ENCODE measurements at regions not wholly inside any gene's neighbourhood (a gene's known extent, or its start where the extent isn't known, plus 50 kb on each side); places are given as distances from the start of the nearest gene placed in this dataset.

DNA sequence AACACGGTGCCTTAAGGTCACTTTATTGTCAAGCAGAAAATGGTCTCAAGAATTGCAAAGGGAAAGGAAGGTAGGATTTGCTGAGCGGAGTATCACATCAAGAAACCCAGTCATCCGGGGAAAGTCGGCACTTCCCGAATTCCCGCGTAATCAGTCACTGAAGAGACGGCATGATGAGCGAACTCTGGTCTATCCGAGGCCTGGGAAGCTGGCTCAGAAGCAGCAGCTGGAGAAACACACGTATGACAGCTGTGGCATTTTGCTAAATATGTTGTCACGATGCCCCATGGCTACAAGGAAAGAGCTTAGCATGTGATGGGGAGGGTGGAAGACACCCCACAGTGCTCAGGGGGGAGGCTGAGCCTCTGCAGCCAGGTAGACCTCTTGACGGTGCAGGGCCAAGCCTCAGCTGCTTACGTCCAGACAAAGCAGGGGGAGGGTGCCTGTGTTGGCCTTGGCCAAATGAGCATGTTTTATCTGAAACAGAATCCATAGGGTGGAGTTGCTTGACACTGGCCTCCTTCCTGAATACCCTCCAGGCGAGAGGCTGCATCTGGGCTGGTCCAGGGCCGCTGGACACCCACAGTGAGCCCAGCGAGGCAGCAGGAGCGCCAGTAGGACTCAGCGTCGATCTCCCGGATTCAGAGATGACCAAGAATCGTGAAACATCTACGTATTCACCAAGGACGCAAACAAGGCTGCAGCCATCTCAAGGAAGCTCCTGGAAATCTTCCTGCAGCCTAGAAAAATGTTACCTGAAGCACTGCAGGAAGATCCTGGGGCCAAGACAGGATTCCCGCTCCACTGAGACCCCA, 118.8 kb upstream of the AFDN start:
- TF ChIP-seq EP300 (IDR thresholded peaks at IDR 0.05) (no peak), ZFP36 (IDR thresholded peaks at IDR 0.05; ENCODE audit: borderline replicate concordance, partially characterized antibody) (no peak), POLR2AphosphoS2 (conservative IDR thresholded peaks at IDR 0.05; ENCODE audit: low read length) (no peak), MAFK (IDR thresholded peaks at IDR 0.05; ENCODE audit: partially characterized antibody) (no peak), POLR2A (IDR thresholded peaks at IDR 0.05; ENCODE audit: low read length) (no peak), SMC3 (IDR thresholded peaks at IDR 0.05) (no peak), RAD21 (conservative IDR thresholded peaks at IDR 0.05 in 1 of 2, IDR thresholded peaks at IDR 0.05 in 1 of 2) (no peak), PHF8 (IDR thresholded peaks at IDR 0.05; ENCODE audit: borderline replicate concordance, low read depth) (no peak), CHD2 (IDR thresholded peaks at IDR 0.05; ENCODE audit: low read length, partially characterized antibody) (no peak), JUN (IDR thresholded peaks at IDR 0.05) (no peak)
- TF ChIP-seq, protein P1, sequence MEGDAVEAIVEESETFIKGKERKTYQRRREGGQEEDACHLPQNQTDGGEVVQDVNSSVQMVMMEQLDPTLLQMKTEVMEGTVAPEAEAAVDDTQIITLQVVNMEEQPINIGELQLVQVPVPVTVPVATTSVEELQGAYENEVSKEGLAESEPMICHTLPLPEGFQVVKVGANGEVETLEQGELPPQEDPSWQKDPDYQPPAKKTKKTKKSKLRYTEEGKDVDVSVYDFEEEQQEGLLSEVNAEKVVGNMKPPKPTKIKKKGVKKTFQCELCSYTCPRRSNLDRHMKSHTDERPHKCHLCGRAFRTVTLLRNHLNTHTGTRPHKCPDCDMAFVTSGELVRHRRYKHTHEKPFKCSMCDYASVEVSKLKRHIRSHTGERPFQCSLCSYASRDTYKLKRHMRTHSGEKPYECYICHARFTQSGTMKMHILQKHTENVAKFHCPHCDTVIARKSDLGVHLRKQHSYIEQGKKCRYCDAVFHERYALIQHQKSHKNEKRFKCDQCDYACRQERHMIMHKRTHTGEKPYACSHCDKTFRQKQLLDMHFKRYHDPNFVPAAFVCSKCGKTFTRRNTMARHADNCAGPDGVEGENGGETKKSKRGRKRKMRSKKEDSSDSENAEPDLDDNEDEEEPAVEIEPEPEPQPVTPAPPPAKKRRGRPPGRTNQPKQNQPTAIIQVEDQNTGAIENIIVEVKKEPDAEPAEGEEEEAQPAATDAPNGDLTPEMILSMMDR (IDR thresholded peaks at IDR 0.05), result no peak
- TF ChIP-seq, protein P2, sequence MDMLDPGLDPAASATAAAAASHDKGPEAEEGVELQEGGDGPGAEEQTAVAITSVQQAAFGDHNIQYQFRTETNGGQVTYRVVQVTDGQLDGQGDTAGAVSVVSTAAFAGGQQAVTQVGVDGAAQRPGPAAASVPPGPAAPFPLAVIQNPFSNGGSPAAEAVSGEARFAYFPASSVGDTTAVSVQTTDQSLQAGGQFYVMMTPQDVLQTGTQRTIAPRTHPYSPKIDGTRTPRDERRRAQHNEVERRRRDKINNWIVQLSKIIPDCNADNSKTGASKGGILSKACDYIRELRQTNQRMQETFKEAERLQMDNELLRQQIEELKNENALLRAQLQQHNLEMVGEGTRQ (IDR thresholded peaks at IDR 0.05), result no peak
- TF ChIP-seq, protein P3, sequence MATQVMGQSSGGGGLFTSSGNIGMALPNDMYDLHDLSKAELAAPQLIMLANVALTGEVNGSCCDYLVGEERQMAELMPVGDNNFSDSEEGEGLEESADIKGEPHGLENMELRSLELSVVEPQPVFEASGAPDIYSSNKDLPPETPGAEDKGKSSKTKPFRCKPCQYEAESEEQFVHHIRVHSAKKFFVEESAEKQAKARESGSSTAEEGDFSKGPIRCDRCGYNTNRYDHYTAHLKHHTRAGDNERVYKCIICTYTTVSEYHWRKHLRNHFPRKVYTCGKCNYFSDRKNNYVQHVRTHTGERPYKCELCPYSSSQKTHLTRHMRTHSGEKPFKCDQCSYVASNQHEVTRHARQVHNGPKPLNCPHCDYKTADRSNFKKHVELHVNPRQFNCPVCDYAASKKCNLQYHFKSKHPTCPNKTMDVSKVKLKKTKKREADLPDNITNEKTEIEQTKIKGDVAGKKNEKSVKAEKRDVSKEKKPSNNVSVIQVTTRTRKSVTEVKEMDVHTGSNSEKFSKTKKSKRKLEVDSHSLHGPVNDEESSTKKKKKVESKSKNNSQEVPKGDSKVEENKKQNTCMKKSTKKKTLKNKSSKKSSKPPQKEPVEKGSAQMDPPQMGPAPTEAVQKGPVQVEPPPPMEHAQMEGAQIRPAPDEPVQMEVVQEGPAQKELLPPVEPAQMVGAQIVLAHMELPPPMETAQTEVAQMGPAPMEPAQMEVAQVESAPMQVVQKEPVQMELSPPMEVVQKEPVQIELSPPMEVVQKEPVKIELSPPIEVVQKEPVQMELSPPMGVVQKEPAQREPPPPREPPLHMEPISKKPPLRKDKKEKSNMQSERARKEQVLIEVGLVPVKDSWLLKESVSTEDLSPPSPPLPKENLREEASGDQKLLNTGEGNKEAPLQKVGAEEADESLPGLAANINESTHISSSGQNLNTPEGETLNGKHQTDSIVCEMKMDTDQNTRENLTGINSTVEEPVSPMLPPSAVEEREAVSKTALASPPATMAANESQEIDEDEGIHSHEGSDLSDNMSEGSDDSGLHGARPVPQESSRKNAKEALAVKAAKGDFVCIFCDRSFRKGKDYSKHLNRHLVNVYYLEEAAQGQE (IDR thresholded peaks at IDR 0.05), result no peak
- TF ChIP-seq, protein P4, sequence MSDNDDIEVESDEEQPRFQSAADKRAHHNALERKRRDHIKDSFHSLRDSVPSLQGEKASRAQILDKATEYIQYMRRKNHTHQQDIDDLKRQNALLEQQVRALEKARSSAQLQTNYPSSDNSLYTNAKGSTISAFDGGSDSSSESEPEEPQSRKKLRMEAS (IDR thresholded peaks at IDR 0.05), result no peak
